Daoy (cell line): ENCODE measurements at regions not wholly inside any gene's neighbourhood (a gene's known extent, or its start where the extent isn't known, plus 50 kb on each side); places are given as distances from the start of the nearest gene placed in this dataset.
A peak's percentile ranks its signal among the peaks of the same experiment; 100 is the strongest.
"Not testable (repeated sequence)": the region's sequence is repeated elsewhere in the genome, so short reads cannot be mapped to it uniquely, and the experiment has no call there.

Source experiments
- DNase-seq: peaks from one replicate; pipeline ENCODE4 v3.0.0-alpha.2; 2015; ENCODE audit warnings: low read depth

GRCh38 chrX:10965174-10965798 is 145.8 kb upstream of the HCCS start:
- no peak for DNase-seq

GRCh38 chrX:10966057-10966456 is 145.1 kb upstream of the HCCS start:
- DNase-seq = no peak

GRCh38 chrX:10971176-10971575 is 140.0 kb upstream of the HCCS start:
- no peak for DNase-seq

DNA sequence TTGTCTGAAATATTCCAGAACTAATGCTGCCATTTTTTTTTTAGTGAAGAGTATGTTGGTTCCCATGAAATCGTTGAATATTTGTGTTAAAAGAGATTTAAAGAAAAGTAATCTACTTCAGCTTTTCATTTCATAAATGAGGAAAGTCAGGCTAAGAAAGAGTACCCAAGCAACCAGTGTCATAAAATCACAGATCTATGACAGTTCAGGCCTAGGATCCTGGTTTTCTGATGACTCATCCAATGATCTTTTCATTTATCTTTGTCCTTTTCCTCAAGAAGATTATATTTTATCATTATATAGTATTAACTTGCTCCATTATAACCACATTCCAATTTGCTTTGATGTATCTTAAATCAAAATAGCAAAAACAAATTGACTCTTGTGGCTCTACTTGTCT is 139.4 kb upstream of the HCCS start:
- DNase-seq = no peak

DNA sequence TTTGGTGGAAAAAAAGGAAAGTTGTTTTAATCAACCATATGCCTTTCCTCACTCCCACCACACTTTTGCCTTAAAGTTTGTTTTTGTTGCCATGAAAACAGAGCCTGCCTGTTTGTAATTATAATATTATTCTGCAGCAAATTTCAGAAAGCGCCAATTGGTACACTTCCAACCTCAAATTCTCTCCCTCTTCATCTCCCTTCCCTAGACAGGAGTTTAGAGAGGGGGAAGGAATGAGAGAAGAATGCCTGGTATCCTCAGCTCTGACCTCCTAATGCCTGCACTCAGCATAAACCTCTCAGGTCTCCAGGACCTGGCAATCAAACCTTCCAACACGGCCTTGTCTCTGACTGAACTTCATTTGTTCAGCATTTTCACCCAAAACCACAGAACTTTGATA is 138.4 kb upstream of the HCCS start:
- no peak for DNase-seq

GRCh38 chrX:10974920-10975319 is 136.2 kb upstream of the HCCS start:
- DNase-seq = no peak

DNA sequence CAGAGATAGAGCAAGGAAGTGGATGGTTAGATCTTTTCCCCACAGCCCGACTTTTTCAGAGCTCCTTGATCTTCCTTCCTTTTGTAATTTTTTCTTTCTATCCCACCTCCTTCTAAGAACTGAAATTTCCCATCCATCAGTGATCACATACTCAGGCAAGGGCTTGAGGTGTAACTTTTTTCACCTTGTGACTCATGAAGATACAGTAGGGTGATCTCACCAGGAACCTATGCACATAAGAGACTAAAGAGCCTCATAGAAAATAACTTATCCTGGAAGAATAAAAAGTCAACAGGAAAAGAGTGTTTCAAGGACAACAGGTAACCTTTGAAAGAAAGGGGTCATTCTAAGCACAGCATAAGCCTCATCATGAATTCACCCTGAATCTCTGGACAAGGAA is 131.2 kb upstream of the HCCS start:
- no peak for DNase-seq

DNA sequence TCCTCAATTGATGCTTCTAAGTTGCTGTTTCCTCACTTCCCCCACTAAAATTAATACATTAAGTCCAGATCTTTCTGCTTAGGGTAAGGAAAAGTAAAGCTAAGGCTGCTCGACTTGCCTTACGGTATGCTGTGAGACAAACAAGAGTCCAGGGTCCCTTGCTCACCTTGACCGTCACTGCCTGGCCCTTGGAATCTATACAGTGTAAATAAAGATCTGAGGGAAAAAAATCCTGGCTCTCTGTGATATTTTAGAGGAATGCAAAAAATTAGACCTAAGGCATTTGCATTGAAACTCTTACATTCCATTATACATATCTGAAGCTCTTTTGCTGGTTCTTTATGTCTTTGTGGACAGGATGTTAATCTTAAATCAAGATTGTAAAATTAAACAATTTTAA is 129.6 kb upstream of the HCCS start:
- DNase-seq = no peak

DNA sequence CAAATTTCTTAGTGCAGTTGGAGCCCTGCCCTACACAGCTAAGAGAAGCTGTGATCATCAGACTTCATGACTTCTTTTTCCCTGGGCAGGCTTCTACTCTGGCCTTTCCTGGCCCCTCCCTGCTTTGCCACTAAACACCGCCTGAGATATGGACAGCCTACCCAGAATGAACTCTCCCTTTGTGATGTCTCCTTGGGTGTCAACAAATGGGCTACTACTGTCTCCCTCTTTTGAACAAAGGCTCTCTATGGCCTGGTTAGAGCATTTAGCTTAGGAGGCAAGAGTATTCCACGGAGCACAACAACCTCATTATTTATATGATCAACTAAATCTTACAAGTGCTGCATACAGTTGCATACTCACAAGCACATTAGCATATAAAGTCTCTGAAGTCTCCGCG is 127.6 kb upstream of the HCCS start:
- DNase-seq = no peak

GRCh38 chrX:10984213-10984612 is 126.9 kb upstream of the HCCS start:
- no peak for DNase-seq

GRCh38 chrX:10986616-10987015 is 124.5 kb upstream of the HCCS start:
- no peak for DNase-seq

DNA sequence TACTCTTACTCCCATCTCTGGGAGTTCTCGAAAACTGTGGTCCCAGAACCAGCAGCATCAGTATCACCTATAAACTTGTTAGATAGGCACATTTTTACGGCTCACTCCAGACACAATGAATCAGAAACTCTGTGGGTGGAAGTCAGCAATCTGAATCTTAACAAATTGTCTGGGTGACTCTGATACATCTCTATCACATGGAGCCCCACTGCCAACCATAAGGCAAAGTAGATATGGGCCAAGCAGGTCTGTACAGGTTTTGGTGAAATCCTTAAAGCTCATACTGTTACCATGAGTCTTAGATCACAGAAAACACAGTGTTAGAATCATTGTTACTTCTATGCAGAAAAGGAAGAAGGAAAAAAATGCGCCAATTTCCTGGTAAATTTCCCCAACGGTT is 122.5 kb upstream of the HCCS start:
- peak; percentile 7 for DNase-seq

DNA sequence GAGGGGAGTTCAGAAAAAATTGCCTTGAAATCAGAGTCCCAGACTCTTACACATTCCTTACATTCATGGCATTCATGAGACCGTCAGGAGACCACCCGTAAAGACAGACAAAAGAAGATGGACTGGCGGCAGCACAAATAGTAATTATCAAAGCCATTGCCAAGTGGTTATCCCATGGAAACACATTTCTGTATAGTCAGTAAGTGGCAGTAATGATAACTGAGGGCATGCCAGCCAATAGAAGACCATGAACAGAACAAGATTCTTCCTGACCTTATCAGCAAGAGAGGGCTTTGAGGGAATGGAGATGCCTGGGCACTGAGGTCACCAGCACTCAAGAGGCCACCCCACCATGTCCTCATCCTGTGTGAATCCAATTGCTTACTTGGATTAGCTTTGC is 121.7 kb upstream of the HCCS start:
- peak; percentile 77 for DNase-seq

GRCh38 chrX:10990418-10990817 is 120.7 kb upstream of the HCCS start:
- no peak for DNase-seq

DNA sequence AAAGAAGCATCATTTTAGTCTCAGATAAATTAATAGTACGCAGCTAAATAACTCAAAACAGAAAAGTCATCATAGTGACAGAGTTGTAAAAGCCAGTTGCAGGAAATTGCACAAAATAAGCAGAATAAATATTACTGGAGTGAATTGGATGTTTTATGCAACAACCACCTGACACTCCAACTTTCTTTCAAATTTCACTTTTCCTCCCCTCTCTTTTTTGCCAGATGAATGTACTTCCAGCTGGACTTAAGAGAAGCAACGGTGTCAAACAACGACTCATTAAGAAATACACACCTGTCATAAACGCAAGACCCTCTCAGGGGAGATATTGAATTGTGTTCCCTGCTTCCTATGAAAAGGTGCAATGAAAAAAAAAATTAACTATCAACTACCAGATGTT is 120.2 kb upstream of the HCCS start:
- no peak for DNase-seq

DNA sequence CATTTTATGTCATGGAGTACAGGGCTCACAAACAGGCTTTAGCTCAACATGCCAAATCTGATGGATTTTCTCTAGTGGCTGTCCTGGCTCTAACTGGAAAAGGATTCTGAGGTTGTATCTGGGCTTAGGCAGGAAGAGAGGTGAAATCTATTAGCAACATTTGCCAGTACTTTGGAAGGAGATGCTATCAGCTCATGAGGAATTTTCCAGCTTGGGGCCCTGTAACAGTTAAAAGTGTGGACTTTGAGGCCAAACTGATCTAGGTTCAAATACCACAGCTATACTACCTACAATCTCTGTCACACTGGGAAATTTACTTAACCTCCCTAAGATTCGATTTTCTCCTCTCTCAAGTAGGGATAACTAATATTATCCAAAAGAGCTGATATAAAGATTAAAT is 119.0 kb upstream of the HCCS start:
- DNase-seq = no peak

GRCh38 chrX:11007076-11007475 is 104.1 kb upstream of the HCCS start:
- DNase-seq = not testable (repeated sequence)

- DNase-seq = peak; percentile 9
Measured at GRCh38 chrX:11010476-11010875, 100.7 kb upstream of the HCCS start.

DNA sequence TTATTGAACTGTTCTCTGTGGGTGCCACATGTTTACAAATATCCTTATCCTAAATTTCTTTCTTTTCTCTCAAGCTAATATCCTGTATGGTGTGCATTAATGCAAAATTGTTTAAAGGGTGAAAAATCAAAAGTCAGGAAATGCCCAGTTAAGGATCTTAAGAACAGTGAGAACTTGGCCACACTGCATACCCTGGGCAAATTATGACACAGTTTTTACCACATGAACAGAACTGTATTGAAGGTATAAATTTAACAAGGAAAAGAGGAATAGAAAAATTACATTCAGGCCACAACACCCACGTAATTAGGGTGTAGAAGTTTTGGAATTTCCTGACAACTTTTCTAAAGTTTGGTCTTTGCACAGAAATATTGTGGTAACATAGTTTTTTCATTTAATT is 94.4 kb upstream of the HCCS start:
- DNase-seq = no peak

GRCh38 chrX:11022588-11022987 is 88.5 kb upstream of the HCCS start:
- not testable (repeated sequence) for DNase-seq

- no peak for DNase-seq
Measured at GRCh38 chrX:11039926-11040325, 71.2 kb upstream of the HCCS start.

DNA sequence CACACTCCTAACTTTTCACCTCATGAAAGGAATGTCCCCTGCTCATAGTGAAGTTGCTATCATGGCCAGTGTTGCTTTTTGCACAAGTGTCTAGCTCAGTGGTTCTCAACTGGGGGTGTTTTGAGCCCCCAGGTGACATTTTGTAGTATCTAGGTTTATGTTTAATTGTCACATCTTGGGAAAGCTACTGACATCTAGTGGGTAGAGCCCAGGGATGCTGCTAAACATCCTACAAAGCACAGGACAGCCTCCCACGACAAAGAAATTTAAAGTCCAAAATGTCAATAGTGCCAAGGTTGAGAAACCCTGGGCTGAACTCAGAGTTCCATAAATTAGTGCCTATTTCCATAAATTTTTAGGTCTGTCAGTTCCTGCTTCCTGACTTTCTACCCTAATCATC is 70.7 kb upstream of the HCCS start:
- no peak for DNase-seq

DNA sequence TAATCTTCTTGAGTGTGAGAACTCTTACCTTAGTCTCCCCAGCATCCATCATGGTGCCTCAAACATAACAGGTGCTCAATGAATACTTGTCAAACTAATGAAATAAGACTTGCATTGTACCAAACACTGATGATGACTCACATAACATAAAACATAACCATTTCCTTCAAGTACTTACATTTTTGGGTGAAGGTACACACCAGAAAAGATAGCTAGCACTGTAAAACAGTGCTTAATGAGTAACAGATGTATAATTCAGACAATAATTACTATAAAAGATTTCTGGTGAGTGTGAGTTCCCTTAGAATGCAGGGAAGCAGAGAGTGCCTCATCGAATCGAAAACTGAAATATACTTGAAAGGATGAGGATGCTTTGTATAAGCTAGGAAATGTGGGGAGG is 70.1 kb upstream of the HCCS start:
- no peak for DNase-seq

DNA sequence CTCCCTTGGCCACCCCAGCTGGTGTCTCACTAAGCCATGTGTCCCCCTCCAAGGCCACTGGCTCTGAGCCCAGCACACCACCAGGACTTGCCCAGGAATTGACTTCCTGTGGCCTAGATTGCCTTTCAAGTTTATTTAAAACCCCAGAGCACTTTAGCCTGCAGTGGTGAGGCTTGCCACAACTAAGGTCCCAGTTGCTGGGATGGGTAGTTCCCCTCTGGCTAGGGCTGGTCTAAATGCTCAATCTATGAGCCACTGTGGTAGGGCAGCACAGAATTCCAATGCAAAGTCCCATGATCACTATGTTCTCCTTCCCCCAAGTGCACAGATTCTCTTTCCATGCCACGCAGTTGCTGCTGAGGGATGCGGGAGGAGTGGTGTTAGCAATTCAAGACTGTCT is 61.1 kb upstream of the HCCS start:
- DNase-seq = no peak

GRCh38 chrX:11053351-11053750 is 57.8 kb upstream of the HCCS start:
- DNase-seq = no peak
